Neural cell (in vitro differentiated cells): ENCODE measurements at regions not wholly inside any gene's neighbourhood (a gene's known extent, or its start where the extent isn't known, plus 50 kb on each side); places are given as distances from the start of the nearest gene placed in this dataset.

Experiments
- H2AFZ ChIP-seq: fragments of 200-600, 300-800 bp; sonication (generic), shearing (Covaris generic); 2 replicates; pipeline ENCODE4 v1.6.0; 2014; ENCODE audit warnings: low read depth, mild to moderate bottlenecking, antibody characterized with exemption, low read length, moderate library complexity
- H3F3A ChIP-seq: fragments of 200-600 bp; shearing (Covaris generic); 2 replicates; pipeline ENCODE4 v1.6.1; 2016; ENCODE audit warnings: mild to moderate bottlenecking, moderate library complexity, mixed read lengths, antibody characterized with exemption, low read length; ENCODE audit not compliant: insufficient read depth, poor library complexity, severe bottlenecking
- H3K27ac ChIP-seq: fragments of 200-600, 300-800 bp; sonication (generic), shearing (Covaris generic); 2 replicates; pipeline ENCODE4 v1.5.1; 2014; ENCODE audit warnings: mild to moderate bottlenecking, low read length, moderate library complexity
- H3K27me3 ChIP-seq: fragments of 300-800, 200-600 bp; sonication (generic), shearing (Covaris generic); 2 replicates; pipeline ENCODE4 v1.6.0; 2014; ENCODE audit warnings: mild to moderate bottlenecking, low read depth, low read length, moderate library complexity; ENCODE audit not compliant: insufficient read depth
- H3K36me3 ChIP-seq: fragments of 300-800, 200-600 bp; sonication (generic), shearing (Covaris generic); 2 replicates; pipeline ENCODE4 v1.5.1; 2014; ENCODE audit warnings: mild to moderate bottlenecking, antibody characterized with exemption, low read length, moderate library complexity; ENCODE audit not compliant: insufficient read depth
- H3K4me2 ChIP-seq: fragments of 300-800, 200-600 bp; sonication (generic), shearing (Covaris generic); 2 replicates; pipeline ENCODE4 v1.6.0; 2014; ENCODE audit warnings: mild to moderate bottlenecking, low read length
- H3K4me3 ChIP-seq: fragments of 300-800, 200-600 bp; sonication (generic), shearing (Covaris generic); 2 replicates; pipeline ENCODE4 v1.5.1; 2014; ENCODE audit warnings: mild to moderate bottlenecking, low read length, moderate library complexity
- H3K79me2 ChIP-seq: fragments of 200-600 bp; shearing (Covaris generic); replicated peaks from 2 replicates; pipeline ENCODE4 v1.6.0; 2014; ENCODE audit warnings: mild to moderate bottlenecking, low read length, moderate library complexity; ENCODE audit not compliant: insufficient read depth
- H3K9ac ChIP-seq: fragments of 300-800, 200-600 bp; sonication (generic), shearing (Covaris generic); 2 replicates; pipeline ENCODE4 v1.6.1; 2016; ENCODE audit warnings: mild to moderate bottlenecking, low read length, mixed read lengths
- H3K9me2 ChIP-seq: fragments of 200-600 bp; shearing (Covaris generic); 2 replicates; pipeline ENCODE4 v1.6.1; 2016; ENCODE audit warnings: mild to moderate bottlenecking, low read length, mixed read lengths; ENCODE audit not compliant: insufficient read depth
- H3K9me3 ChIP-seq: fragments of 200-600, 300-800 bp; sonication (generic), shearing (Covaris generic); 2 replicates; pipeline ENCODE4 v1.6.1; 2016; ENCODE audit warnings: mild to moderate bottlenecking, mixed run types, low read length, moderate library complexity, mixed read lengths
- H4K20me1 ChIP-seq: fragments of 200-600 bp; shearing (Covaris generic); 2 replicates; pipeline ENCODE4 v1.6.1; 2016; ENCODE audit warnings: mild to moderate bottlenecking, mixed run types; ENCODE audit not compliant: insufficient read depth
- CTCF ChIP-seq: fragments of 450-650 bp; IDR thresholded peaks from 2 replicates; pipeline ENCODE4 v1.5.1; 2014; ENCODE audit warnings: antibody characterized with exemption, mild to moderate bottlenecking, moderate library complexity; ENCODE audit not compliant: poor library complexity, severe bottlenecking
- EP300 ChIP-seq: fragments of 450-650 bp; conservative IDR thresholded peaks from 2 replicates; pipeline ENCODE4 v1.6.1; 2014; ENCODE audit warnings: antibody characterized with exemption, mild to moderate bottlenecking, moderate library complexity; ENCODE audit not compliant: poor library complexity, severe bottlenecking
- EZH2 ChIP-seq: fragments of 200-600, 300-800 bp; shearing (Covaris generic), sonication (generic); IDR thresholded peaks from 2 replicates; pipeline ENCODE4 v1.6.1; 2014; ENCODE audit warnings: antibody characterized with exemption, low read length, borderline replicate concordance, mild to moderate bottlenecking; ENCODE audit not compliant: insufficient read depth, poor library complexity, severe bottlenecking
- MXI1 ChIP-seq: fragments of 450-650 bp; conservative IDR thresholded peaks from 2 replicates; pipeline ENCODE4 v1.6.1; 2014; ENCODE audit warnings: antibody characterized with exemption, mild to moderate bottlenecking; ENCODE audit not compliant: poor library complexity, severe bottlenecking
- POLR2AphosphoS5 ChIP-seq: IDR thresholded peaks from 2 replicates; pipeline ENCODE4 v1.6.1; 2012
- RAD21 ChIP-seq: fragments of 450-650 bp; conservative IDR thresholded peaks from 2 replicates; pipeline ENCODE4 v1.6.1; 2014; ENCODE audit warnings: antibody characterized with exemption, mild to moderate bottlenecking, moderate library complexity
- REST ChIP-seq: IDR thresholded peaks from 2 replicates; pipeline ENCODE4 v1.6.1; 2012; ENCODE audit warnings: borderline replicate concordance
- SMC3 ChIP-seq: fragments of 450-650 bp; conservative IDR thresholded peaks from 2 replicates; pipeline ENCODE4 v1.6.1; 2014; ENCODE audit warnings: antibody characterized with exemption, mild to moderate bottlenecking, moderate library complexity; ENCODE audit not compliant: poor library complexity
- TAF1 ChIP-seq: IDR thresholded peaks from 2 replicates; pipeline ENCODE4 v1.6.1; 2012; ENCODE audit warnings: low read depth

- H3K9me2 ChIP-seq, result no peaks in the 10 kb centered on the region
- H3K27ac ChIP-seq, result no peak overlapping the region
- no peak overlapping the region for H3K9ac ChIP-seq
- H2AFZ ChIP-seq, result no peak overlapping the region
- H3K4me2 ChIP-seq, result no peak overlapping the region
- no peaks in the 10 kb centered on the region for H3K79me2 ChIP-seq
- H3K36me3 ChIP-seq, result no peaks in the 10 kb centered on the region
- H3F3A ChIP-seq, result no peaks in the 10 kb centered on the region
- no peaks in the 10 kb centered on the region for H3K27me3 ChIP-seq
- H3K4me3 ChIP-seq, result no peak overlapping the region
- no peak for TF ChIP-seq EZH2
- no peak for TF ChIP-seq SMC3
- TF ChIP-seq EP300, result no peak
- TF ChIP-seq RAD21, result no peak
- TF ChIP-seq POLR2AphosphoS5, result no peak
- no peak for TF ChIP-seq MXI1
- TF ChIP-seq CTCF, result no peak
- TF ChIP-seq REST, result no peak
- no peak for TF ChIP-seq TAF1
- no peaks in the 10 kb centered on the region for H3K9me3 ChIP-seq
- no peaks in the 10 kb centered on the region for H4K20me1 ChIP-seq
These were observed 191.4 kb downstream of the AMY1C start for GRCh38 chr1:103941086-103941485.

GRCh38 chr1:103942029-103942428, 192.3 kb downstream of the AMY1C start:
- no peak overlapping the region for H3K9ac ChIP-seq
- no peak for TF ChIP-seq EP300
- TF ChIP-seq TAF1, result no peak
- no peak for TF ChIP-seq EZH2
- TF ChIP-seq CTCF, result no peak
- TF ChIP-seq POLR2AphosphoS5, result no peak
- no peak for TF ChIP-seq REST
- no peak for TF ChIP-seq SMC3
- no peak for TF ChIP-seq RAD21
- TF ChIP-seq MXI1, result no peak

More at GRCh38 chr1:103942029-103942428, 192.3 kb downstream of the AMY1C start:
- no peak overlapping the region for H2AFZ ChIP-seq
- no peaks in the 10 kb centered on the region for H3K9me2 ChIP-seq
- no peaks in the 10 kb centered on the region for H3K9me3 ChIP-seq
- H4K20me1 ChIP-seq, result no peaks in the 10 kb centered on the region
- no peak overlapping the region for H3K27ac ChIP-seq
- no peaks in the 10 kb centered on the region for H3F3A ChIP-seq
- H3K36me3 ChIP-seq, result no peaks in the 10 kb centered on the region
- H3K4me2 ChIP-seq, result no peak overlapping the region
- no peaks in the 10 kb centered on the region for H3K79me2 ChIP-seq
- no peaks in the 10 kb centered on the region for H3K27me3 ChIP-seq
- no peak overlapping the region for H3K4me3 ChIP-seq
